ENCODE measurements at regions not wholly inside any gene's neighbourhood (a gene's known extent, or its start where the extent isn't known, plus 50 kb on each side); places are given as distances from the start of the nearest gene placed in this dataset.

DNA sequence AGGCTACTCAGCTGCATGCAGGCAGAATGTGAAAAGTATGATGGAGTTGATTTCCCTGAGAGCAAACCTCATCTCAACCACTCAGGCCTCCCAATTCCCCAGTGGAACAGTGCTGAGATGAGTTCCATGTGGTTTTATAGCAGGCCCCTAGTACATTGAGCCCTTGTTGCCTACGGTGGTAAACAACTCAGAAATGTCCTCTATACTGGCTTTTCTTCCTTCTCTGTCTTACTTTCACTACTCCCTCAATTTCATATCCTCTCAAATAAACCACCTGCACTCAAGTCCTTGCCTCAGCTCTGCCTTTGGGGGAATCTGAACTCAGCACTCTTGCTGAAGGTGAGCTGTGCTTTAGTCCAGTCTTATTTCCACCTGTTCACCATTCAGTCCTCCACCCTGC, 399.9 kb downstream of the PDCD6IP start:
- TF ChIP-seq, protein P1, sequence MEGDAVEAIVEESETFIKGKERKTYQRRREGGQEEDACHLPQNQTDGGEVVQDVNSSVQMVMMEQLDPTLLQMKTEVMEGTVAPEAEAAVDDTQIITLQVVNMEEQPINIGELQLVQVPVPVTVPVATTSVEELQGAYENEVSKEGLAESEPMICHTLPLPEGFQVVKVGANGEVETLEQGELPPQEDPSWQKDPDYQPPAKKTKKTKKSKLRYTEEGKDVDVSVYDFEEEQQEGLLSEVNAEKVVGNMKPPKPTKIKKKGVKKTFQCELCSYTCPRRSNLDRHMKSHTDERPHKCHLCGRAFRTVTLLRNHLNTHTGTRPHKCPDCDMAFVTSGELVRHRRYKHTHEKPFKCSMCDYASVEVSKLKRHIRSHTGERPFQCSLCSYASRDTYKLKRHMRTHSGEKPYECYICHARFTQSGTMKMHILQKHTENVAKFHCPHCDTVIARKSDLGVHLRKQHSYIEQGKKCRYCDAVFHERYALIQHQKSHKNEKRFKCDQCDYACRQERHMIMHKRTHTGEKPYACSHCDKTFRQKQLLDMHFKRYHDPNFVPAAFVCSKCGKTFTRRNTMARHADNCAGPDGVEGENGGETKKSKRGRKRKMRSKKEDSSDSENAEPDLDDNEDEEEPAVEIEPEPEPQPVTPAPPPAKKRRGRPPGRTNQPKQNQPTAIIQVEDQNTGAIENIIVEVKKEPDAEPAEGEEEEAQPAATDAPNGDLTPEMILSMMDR (IDR thresholded peaks at IDR 0.05) = no peak
- no peak for TF ChIP-seq POLR2A (IDR thresholded peaks at IDR 0.05)
